HFF-Myc (cell line): ENCODE measurements at regions not wholly inside any gene's neighbourhood (a gene's known extent, or its start where the extent isn't known, plus 50 kb on each side); places are given as distances from the start of the nearest gene placed in this dataset.

Experiments
- DNase-seq: peaks from one replicate; pipeline ENCODE4 v3.0.0-alpha.2; 2011; ENCODE audit warnings: low read depth; ENCODE audit errors: extremely low read depth
- H3K4me3 ChIP-seq: replicated peaks from 2 replicates; pipeline ENCODE4 v1.5.1; 2011; ENCODE audit warnings: low read depth, mild to moderate bottlenecking, control low read depth, low read length
- CTCF ChIP-seq: IDR thresholded peaks from 2 replicates; pipeline ENCODE4 v1.5.1; 2012; ENCODE audit warnings: mild to moderate bottlenecking, low read depth, low read length, control low read depth; ENCODE audit errors: missing control alignments

DNA sequence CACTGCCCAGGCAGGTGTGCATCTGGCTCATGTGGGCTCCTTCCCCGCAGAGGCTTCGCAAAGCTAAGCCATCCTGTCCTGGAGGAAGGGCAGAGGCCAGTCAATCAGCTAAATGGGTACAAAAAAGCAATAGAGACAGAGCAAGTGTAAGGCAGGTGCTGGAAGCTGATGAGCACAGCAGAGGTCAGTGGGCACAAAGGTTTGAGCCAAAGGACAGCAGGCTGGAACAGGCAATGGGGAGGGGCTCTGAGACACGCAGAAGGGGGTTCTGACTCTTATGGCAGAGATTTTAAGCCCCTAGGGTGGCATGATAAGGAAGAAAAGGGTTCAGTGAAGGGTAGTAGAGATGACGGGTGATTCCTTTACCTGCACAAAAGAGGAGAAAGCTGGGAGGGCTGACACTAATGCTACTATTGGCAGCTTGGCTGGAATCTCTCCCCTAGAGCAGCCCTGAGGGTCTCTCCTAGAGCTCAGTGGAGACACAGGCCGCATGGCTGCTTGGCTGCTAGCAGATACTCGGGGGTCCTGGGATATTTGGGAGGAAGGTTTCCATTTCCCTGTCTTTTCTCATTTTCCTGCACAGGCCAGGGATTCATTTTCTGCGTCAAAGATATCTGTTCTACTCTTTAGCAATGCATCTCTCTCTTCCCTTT is 132.4 kb downstream of the MYCN start:
- no peak for DNase-seq
- no peak for TF ChIP-seq CTCF
- no peak overlapping the region for H3K4me3 ChIP-seq

GRCh38 chr2:16071865-16072637 is 131.7 kb downstream of the MYCN start:
- no peak for TF ChIP-seq CTCF
- H3K4me3 ChIP-seq: no peak overlapping the region
- DNase-seq: no peak

DNA sequence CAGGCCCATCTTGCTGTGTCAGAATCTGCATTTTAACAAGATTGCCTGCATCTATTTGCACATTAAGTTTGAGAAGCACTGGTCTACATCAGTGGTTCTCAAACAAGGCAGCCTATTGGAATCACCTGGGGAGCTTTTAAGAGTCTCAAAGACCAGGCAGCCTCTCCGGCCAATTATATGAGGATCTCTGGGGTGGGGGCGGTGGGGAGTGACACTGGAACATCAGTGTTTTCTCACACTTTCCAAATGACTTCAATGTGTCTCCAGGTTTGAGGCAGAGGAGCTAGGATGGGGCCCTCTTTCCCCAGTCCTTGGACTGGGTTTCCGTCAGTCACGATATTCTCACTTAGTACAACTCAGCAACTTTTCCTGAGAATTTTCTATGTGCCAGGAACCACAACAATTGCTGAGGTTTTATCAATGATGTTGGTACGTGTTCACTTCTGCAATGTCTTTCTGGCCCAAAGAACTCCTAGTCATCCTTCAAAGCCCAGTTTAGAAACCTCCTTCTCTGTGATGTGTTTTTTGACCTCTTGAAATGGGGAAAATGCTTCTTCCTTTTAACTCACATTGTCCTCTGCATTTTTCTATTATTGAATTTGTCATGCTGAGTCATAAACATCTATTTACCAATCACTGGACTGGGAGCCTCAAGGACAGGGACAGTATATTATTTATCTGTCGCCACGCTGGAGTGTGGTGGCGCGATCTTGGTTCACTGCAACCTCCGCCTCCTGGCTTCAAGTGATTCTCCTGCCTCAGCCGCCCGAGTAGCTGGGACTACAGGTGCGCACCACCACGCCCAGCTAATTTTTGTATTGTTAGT is 130.9 kb downstream of the MYCN start:
- DNase-seq: no peak
- no peak overlapping the region for H3K4me3 ChIP-seq
- no peak for TF ChIP-seq CTCF

DNA sequence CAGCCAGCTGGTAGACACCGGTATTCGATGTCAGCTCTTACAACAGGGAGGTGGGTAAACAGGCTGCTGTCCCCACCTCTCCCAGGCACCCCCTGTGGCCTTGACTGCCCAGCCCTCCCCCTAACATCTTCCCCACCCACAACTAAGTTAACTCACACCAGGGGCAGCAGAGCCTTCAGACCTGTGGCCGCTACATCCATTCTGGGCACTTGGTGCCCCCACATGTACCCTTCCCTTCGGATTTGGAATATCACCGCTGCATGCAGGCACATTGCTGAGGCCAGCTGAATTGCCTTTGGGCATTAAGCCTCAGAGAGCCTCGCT is 130.3 kb downstream of the MYCN start:
- no peak overlapping the region for H3K4me3 ChIP-seq
- TF ChIP-seq CTCF: no peak
- no peak for DNase-seq

DNA sequence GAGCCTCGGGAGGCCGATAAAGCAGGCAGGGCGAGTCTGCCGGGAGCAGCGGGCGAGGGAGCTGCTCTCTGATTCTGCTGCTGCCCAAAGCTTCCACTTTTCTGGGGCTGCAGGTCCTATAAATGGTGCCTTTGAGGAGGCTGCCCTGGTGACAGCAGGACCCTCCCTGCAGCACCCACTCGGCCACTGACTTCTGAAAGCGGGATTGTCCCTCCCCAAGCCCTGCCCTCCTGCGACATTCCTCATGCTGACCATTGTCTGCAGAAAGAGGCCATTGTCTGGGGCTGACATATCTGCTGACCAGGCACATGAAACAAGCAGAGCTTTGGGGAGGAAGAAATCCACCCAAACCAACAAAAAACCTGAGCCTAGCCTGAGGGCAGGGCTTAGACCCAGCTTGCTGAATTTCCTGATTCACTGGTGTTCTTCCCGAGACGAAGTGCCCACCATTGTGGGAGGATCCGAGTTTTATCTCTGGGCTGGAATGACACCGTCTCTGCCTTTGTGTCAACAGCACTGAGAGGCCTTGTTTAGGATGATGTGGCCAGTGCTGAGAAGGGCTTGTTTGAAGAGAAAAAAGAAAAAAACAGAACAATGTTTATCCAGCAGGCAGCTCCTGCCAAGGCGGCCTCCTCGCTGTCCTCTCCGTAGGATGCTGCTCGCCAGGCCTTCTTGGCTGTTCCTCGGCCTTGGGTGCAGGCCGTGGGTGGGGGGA is 129.7 kb downstream of the MYCN start:
- TF ChIP-seq CTCF: no peak
- H3K4me3 ChIP-seq: no peak overlapping the region
- DNase-seq: no peak

DNA sequence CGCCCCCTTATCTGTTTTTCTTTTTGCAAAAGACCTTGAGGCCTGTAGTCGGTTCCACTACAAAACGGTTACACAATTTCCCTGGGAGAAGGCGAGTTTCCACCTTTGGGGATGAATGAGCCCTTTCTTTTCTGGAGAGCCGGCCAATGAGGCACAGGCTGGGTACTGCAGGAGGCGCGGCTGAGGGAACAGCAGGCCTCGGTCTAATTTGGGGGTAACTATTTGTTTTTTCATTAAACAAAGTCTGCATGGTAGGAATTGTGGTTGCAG is 129.2 kb downstream of the MYCN start:
- DNase-seq: no peak
- TF ChIP-seq CTCF: no peak
- H3K4me3 ChIP-seq: no peak overlapping the region
